SU-DHL-6 (cell line): ENCODE measurements at regions not wholly inside any gene's neighbourhood (a gene's known extent, or its start where the extent isn't known, plus 50 kb on each side); places are given as distances from the start of the nearest gene placed in this dataset.

Experiments used
- H2AFZ ChIP-seq: fragments of 200-600 bp; sonication (generic); 2 replicates; pipeline ENCODE4 v1.6.1; 2014; ENCODE audit warnings: low read depth, mild to moderate bottlenecking, moderate library complexity, mixed read lengths, antibody characterized with exemption, low read length; ENCODE audit not compliant: severe bottlenecking
- H3F3A ChIP-seq: fragments of 200-600 bp; shearing (Covaris generic); 2 replicates; pipeline ENCODE4 v1.6.0; 2016; ENCODE audit warnings: antibody characterized with exemption, mild to moderate bottlenecking; ENCODE audit not compliant: insufficient read depth
- H3K27ac ChIP-seq: fragments of 200-600 bp; sonication (generic); 2 replicates; pipeline ENCODE4 v1.5.1; 2016; ENCODE audit warnings: low read depth, mild to moderate bottlenecking, low read length, moderate library complexity, mixed read lengths
- H3K27me3 ChIP-seq: fragments of 200-600 bp; sonication (generic), shearing (Covaris generic); 2 replicates; pipeline ENCODE4 v1.6.0; 2014; ENCODE audit warnings: mild to moderate bottlenecking, low read length
- H3K36me3 ChIP-seq: fragments of 200-600 bp; sonication (generic); 2 replicates; pipeline ENCODE4 v1.6.1; 2014; ENCODE audit warnings: mild to moderate bottlenecking, low read length, mixed read lengths
- H3K4me2 ChIP-seq: fragments of 300-600, 200-600 bp; shearing (Covaris generic), sonication (generic); 2 replicates; pipeline ENCODE4 v1.6.0; 2014; ENCODE audit warnings: low read length, low read depth, mild to moderate bottlenecking; ENCODE audit not compliant: poor library complexity, severe bottlenecking
- H3K4me3 ChIP-seq: fragments of 200-600 bp; sonication (generic); 2 replicates; pipeline ENCODE4 v1.5.1; 2014; ENCODE audit warnings: antibody characterized with exemption, low read length, mild to moderate bottlenecking, mixed read lengths; ENCODE audit not compliant: insufficient read depth, poor library complexity, severe bottlenecking
- H3K79me2 ChIP-seq: fragments of 200-600 bp; sonication (generic); 2 replicates; pipeline ENCODE4 v1.6.1; 2014; ENCODE audit warnings: mild to moderate bottlenecking, low read length, moderate library complexity; ENCODE audit not compliant: insufficient read depth
- H3K9ac ChIP-seq: fragments of 200-600 bp; sonication (generic); 2 replicates; pipeline ENCODE4 v1.7.0; 2014; ENCODE audit warnings: mild to moderate bottlenecking, low read length
- H3K9me2 ChIP-seq: fragments of 200-600 bp; sonication (generic); replicated peaks from 2 replicates; pipeline ENCODE4 v1.6.1; 2014; ENCODE audit warnings: low read length; ENCODE audit not compliant: insufficient read depth
- H3K9me3 ChIP-seq: fragments of 200-600 bp; sonication (generic); 2 replicates; pipeline ENCODE4 v1.6.1; 2014; ENCODE audit warnings: low read length, mixed read lengths; ENCODE audit not compliant: insufficient read depth
- H4K20me1 ChIP-seq: fragments of 200-600 bp; sonication (generic); 2 replicates; pipeline ENCODE4 v1.6.1; 2014; ENCODE audit warnings: low read depth, mild to moderate bottlenecking, antibody characterized with exemption, low read length, moderate library complexity, mixed read lengths
- EZH2phosphoT487 ChIP-seq: fragments of 200-600 bp; sonication (generic), shearing (Covaris generic); conservative IDR thresholded peaks from 2 replicates; pipeline ENCODE4 v1.6.1; 2018; ENCODE audit warnings: mild to moderate bottlenecking, antibody characterized with exemption, low read length, moderate library complexity, mixed read lengths
- TF ChIP-seq, protein P1 (sequence below): fragments of 200-600 bp; sonication (generic); IDR thresholded peaks from one replicate; pipeline ENCODE4 v1.5.1; 2017; ENCODE audit warnings: antibody characterized with exemption, mild to moderate bottlenecking, low read length, moderate library complexity; ENCODE audit not compliant: insufficient read depth, poor library complexity, severe bottlenecking

DNA sequence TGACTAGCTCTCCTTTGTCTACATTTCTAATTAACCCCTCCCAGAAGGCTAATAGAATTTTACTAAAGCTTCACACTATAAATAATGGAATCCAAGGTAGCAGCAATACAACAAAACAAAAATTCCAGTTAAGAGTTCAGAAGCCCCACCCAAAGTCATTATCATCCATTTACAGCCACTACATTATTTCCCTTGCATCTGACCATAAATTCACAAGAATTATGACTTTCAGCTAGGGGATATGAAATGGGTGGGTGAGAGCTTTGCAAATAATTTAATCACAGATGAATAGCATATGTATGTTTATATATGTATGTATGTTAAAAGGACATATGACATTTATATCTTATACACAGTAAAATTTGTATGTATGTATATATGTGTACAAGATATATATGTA lies 65.3 kb upstream of the PTGDR start:
- peaks cover 7% of the 10 kb centered on the region; the same call in 1 of the 2 replicates for H3K9me3 ChIP-seq
- H3K4me2 ChIP-seq, result no peak overlapping the region

DNA sequence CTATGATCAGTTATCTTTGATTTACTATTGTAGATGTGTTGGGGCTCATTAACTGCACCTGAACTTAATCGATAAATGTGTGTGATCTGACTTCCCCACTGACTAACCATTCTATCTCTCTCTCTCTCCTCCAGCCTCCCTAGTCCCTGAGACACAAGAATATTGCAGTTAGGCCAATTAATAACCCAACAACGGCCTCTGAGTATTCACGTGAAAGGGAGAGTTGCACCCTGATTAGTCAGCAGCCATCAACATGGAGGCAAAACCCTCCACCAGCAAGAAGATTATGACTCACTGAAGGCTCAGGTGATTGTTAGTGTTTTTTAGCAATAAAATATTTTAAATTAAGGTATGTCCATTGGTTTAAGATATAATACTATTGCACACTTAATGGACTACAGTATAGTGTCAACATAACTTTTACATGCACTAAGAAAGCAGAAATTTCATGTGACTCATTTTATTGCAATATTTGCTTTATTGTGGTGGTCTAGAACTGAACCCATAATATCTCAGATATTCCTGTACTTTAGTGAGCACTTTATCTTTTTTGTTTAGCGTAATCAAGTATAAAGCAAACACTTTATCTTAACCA lies 77.1 kb upstream of the PTGDR start:
- H3K9me3 ChIP-seq, result peaks cover under 1% of the 10 kb centered on the region; the same call in 1 of the 2 replicates
- H3K79me2 ChIP-seq, result no peaks in the 10 kb centered on the region
- no peak overlapping the region for H3K4me2 ChIP-seq
- no peak overlapping the region for H3K27ac ChIP-seq
- H3K27me3 ChIP-seq, result no peaks in the 10 kb centered on the region
- TF ChIP-seq EZH2phosphoT487, result no peak
- TF ChIP-seq, protein P1, sequence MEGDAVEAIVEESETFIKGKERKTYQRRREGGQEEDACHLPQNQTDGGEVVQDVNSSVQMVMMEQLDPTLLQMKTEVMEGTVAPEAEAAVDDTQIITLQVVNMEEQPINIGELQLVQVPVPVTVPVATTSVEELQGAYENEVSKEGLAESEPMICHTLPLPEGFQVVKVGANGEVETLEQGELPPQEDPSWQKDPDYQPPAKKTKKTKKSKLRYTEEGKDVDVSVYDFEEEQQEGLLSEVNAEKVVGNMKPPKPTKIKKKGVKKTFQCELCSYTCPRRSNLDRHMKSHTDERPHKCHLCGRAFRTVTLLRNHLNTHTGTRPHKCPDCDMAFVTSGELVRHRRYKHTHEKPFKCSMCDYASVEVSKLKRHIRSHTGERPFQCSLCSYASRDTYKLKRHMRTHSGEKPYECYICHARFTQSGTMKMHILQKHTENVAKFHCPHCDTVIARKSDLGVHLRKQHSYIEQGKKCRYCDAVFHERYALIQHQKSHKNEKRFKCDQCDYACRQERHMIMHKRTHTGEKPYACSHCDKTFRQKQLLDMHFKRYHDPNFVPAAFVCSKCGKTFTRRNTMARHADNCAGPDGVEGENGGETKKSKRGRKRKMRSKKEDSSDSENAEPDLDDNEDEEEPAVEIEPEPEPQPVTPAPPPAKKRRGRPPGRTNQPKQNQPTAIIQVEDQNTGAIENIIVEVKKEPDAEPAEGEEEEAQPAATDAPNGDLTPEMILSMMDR, result no peak
- H3K36me3 ChIP-seq, result no peaks in the 10 kb centered on the region
- no peaks in the 10 kb centered on the region for H3K9me2 ChIP-seq
- H3K9ac ChIP-seq, result no peak overlapping the region
- no peak overlapping the region for H3K4me3 ChIP-seq
- no peaks in the 10 kb centered on the region for H4K20me1 ChIP-seq
- no peak overlapping the region for H2AFZ ChIP-seq
- H3F3A ChIP-seq, result no peaks in the 10 kb centered on the region

More for the DNA sequence above, 65.3 kb upstream of the PTGDR start:
- Histone ChIP-seq H3K9me2 (no peaks in the 10 kb centered on the region), H3K4me3 (no peak overlapping the region), H3K27me3 (no peaks in the 10 kb centered on the region), H3K79me2 (no peaks in the 10 kb centered on the region), H3K9ac (no peak overlapping the region), H4K20me1 (no peaks in the 10 kb centered on the region), H3K36me3 (no peaks in the 10 kb centered on the region), H3K27ac (no peak overlapping the region), H3F3A (no peaks in the 10 kb centered on the region), H2AFZ (no peak overlapping the region)
- TF ChIP-seq EZH2phosphoT487, result no peak
- TF ChIP-seq, protein P1, result no peak

DNA sequence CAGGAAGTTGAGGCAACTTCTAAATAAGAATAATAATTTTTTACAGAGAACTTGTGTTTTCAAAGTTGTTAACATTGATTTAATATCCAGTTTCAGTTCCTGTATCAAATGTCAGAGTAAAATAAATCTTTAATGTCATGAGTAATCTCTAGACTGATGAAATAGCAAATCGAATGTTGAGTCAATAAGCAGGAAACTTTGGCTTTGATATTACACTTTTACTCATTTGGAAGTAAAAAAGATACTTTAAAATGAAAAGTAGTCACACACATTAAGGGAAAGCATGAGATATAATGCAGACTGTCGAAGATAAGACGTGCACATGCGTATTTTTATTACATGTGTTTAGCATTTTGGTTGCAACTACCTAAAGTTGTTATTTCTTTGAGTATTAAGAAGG lies 78.2 kb upstream of the PTGDR start:
- TF ChIP-seq, protein P1, result no peak
- TF ChIP-seq EZH2phosphoT487, result no peak
- no peaks in the 10 kb centered on the region for H3K36me3 ChIP-seq
- H3K9ac ChIP-seq, result no peak overlapping the region
- H3K79me2 ChIP-seq, result no peaks in the 10 kb centered on the region
- no peak overlapping the region for H3K4me2 ChIP-seq
- H4K20me1 ChIP-seq, result no peaks in the 10 kb centered on the region
- H3F3A ChIP-seq, result no peaks in the 10 kb centered on the region
- H3K27ac ChIP-seq, result no peak overlapping the region
- no peak overlapping the region for H3K4me3 ChIP-seq
- no peaks in the 10 kb centered on the region for H3K27me3 ChIP-seq
- no peaks in the 10 kb centered on the region for H3K9me2 ChIP-seq
- no peaks in the 10 kb centered on the region for H3K9me3 ChIP-seq
- no peak overlapping the region for H2AFZ ChIP-seq
